Activated B cell treated with CpG ODN at 0.5 μM for 24 hours (primary cell): ENCODE measurements at regions not wholly inside any gene's neighbourhood (a gene's known extent, or its start where the extent isn't known, plus 50 kb on each side); places are given as distances from the start of the nearest gene placed in this dataset.

Experiments used
- ATAC-seq: fragments of 200-7000 bp; cut with Tn5 transposase; one replicate; pipeline ENCODE4 v1.10.0; 2021; ENCODE audit warnings: low read depth, mild to moderate bottlenecking, moderate library complexity
- CTCF ChIA-PET: fragments of 350-600 bp; sonication (Branson Sonifier 250); formaldehyde crosslinking; loops from one replicate; lab custom pipeline; 2021; ENCODE audit warnings: antibody characterized with exemption; lab: Charles Lee
- POLR2A ChIA-PET: fragments of 350-600 bp; sonication (Branson Sonifier 250); formaldehyde crosslinking; loops from one replicate; lab custom pipeline; 2021; ENCODE audit warnings: antibody characterized with exemption; lab: Charles Lee
- DNase-seq: peaks from one replicate; pipeline ENCODE4 v3.0.0; 2022
- H3K27ac Mint-ChIP-seq: one replicate; pipeline ENCODE4 v1.8.0; 2020; ENCODE audit warnings: mixed read lengths
- H3K27me3 Mint-ChIP-seq: one replicate; pipeline ENCODE4 v1.8.0; 2021; ENCODE audit warnings: mixed read lengths
- H3K36me3 Mint-ChIP-seq: one replicate; pipeline ENCODE4 v1.8.0; 2021; ENCODE audit warnings: low read depth, mixed read lengths
- H3K4me1 Mint-ChIP-seq: one replicate; pipeline ENCODE4 v1.8.0; 2021; ENCODE audit warnings: mixed read lengths
- H3K4me3 Mint-ChIP-seq: one replicate; pipeline ENCODE4 v1.8.0; 2020; ENCODE audit warnings: mild to moderate bottlenecking, mixed read lengths
- H3K9me3 Mint-ChIP-seq: one replicate; pipeline ENCODE4 v1.8.0; 2020; ENCODE audit warnings: mixed read lengths
- CTCF ChIP-seq: fragments of 200-600 bp; IDR thresholded peaks from one replicate; pipeline ENCODE4 v1.8.0; 2022; ENCODE audit warnings: antibody characterized with exemption, mild to moderate bottlenecking
- intact Hi-C: fragments of 100-400 bp; cut with micrococcal nuclease; formaldehyde crosslinking; loops from one replicate; pipeline ENCODE4 v1.15.1; 2024

DNA sequence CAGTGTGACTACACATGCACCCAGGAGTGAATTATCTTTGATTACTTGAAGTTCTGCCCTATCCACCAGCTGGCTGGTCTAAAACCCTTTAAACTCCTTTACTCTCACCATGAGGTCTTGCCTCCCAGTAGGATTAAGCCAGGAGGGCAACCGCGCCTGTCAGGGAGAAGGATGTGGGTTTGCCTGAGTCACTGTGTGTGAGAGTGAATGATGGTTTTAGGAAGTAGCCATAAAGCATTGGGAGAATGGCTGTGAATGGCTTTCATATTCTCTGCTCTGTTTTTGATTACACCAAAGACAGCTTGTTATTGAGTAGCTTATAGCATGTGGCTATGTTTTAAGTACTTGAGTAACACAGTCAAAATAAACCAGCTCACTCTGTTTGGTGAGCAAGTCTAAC lies 637.7 kb upstream of the TBL1XR1 start:
- Mint-ChIP-seq H3K4me3 (no peak overlapping the region), H3K4me1 (no peaks in the 10 kb centered on the region), H3K9me3 (no peaks in the 10 kb centered on the region), H3K27me3 (no peaks in the 10 kb centered on the region), H3K36me3 (no peaks in the 10 kb centered on the region), H3K27ac (no peak overlapping the region)
- DNase-seq (no peak), ATAC-seq (no peak)
- TF ChIP-seq CTCF: no peak
- intact Hi-C loops: no loop called here
- ChIA-PET CTCF (no interaction called here), POLR2A (no interaction called here)

DNA sequence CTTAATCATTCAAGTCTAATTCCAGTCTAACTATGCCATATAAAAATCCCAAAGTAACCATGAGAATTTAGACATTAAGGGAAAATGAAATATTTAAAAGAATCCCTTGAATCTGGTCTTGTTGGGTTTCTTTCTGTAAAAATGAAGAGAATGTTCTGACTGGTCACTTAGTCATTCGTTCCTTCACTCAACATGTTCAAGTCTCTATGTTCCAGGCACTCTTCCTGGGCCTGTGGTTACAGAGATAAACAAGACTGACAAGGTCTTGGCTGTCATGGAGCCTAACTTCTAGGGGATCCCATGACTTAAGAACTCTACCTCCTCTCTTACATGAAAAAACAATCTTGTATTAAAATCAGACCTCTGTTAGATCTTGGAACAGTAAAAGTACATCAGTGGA lies 638.6 kb upstream of the TBL1XR1 start:
- no peak for TF ChIP-seq CTCF
- H3K27ac Mint-ChIP-seq: no peak overlapping the region
- H3K4me3 Mint-ChIP-seq: no peak overlapping the region
- ChIA-PET POLR2A (no interaction called here), CTCF (no interaction called here)
- no peaks in the 10 kb centered on the region for H3K9me3 Mint-ChIP-seq
- no peak for ATAC-seq
- no peaks in the 10 kb centered on the region for H3K4me1 Mint-ChIP-seq
- H3K36me3 Mint-ChIP-seq: no peaks in the 10 kb centered on the region
- intact Hi-C loops: no loop called here
- DNase-seq: no peak
- H3K27me3 Mint-ChIP-seq: no peaks in the 10 kb centered on the region

DNA sequence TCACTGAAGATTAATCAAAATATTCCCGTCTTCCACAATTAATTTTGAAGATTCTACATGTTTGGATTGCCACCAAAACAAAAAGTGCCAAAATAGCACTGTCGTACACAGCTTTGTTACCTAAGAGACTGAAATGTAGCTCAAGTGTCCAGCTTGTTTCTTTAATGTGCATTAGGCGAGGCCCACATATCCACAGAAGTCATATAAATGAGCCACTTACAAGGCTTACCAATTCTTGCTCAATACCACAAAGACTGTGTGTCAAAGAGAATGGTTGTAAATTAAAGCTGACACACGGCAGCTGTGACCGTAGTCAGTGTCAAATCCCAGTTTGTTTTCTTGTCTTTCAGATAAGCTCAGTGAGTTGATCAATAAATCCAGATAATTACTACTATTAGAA lies 639.4 kb upstream of the TBL1XR1 start:
- Mint-ChIP-seq H3K27ac (no peak overlapping the region), H3K9me3 (no peaks in the 10 kb centered on the region), H3K4me1 (no peaks in the 10 kb centered on the region), H3K27me3 (no peaks in the 10 kb centered on the region), H3K4me3 (no peak overlapping the region), H3K36me3 (no peaks in the 10 kb centered on the region)
- no peak for ATAC-seq
- no peak for TF ChIP-seq CTCF
- intact Hi-C loops: no loop called here
- ChIA-PET POLR2A (no interaction called here), CTCF (no interaction called here)
- no peak for DNase-seq

- ATAC-seq (no peak), DNase-seq (no peak)
- Mint-ChIP-seq H3K4me1 (no peaks in the 10 kb centered on the region), H3K27ac (no peak overlapping the region), H3K9me3 (no peaks in the 10 kb centered on the region), H3K36me3 (no peaks in the 10 kb centered on the region), H3K4me3 (no peak overlapping the region), H3K27me3 (no peaks in the 10 kb centered on the region)
- CTCF ChIA-PET: no interaction called here
- POLR2A ChIA-PET: no interaction called here
- intact Hi-C loops: no loop called here
- no peak for TF ChIP-seq CTCF
Measured at GRCh38 chr3:177837951-177838655, 640.8 kb upstream of the TBL1XR1 start.

GRCh38 chr3:177838766-177839350 lies 641.6 kb upstream of the TBL1XR1 start:
- no peak for ATAC-seq
- Mint-ChIP-seq H3K36me3 (no peaks in the 10 kb centered on the region), H3K27ac (no peak overlapping the region), H3K27me3 (no peaks in the 10 kb centered on the region), H3K4me1 (no peaks in the 10 kb centered on the region), H3K4me3 (no peak overlapping the region), H3K9me3 (no peaks in the 10 kb centered on the region)
- ChIA-PET CTCF (no interaction called here), POLR2A (no interaction called here)
- no peak for TF ChIP-seq CTCF
- no peak for DNase-seq
- intact Hi-C loops: no loop called here
